Thyroid gland (tissue), 4 donors: ENCODE measurements at regions not wholly inside any gene's neighbourhood (a gene's known extent, or its start where the extent isn't known, plus 50 kb on each side); places are given as distances from the start of the nearest gene placed in this dataset.

Experiments used
- CTCF ChIP-seq, 6 experiments: fragments of 200-600 bp in 3 of 6; fragments of 450-650 bp in 3 of 6; sonication (generic) in 3 of 6; IDR thresholded peaks; one replicate each; pipeline ENCODE4 v1.5.1; 2016 to 2019; ENCODE audit warnings: antibody characterized with exemption in 6 of 6, mild to moderate bottlenecking in 2 of 6, inconsistent platforms in 1 of 6, moderate library complexity in 1 of 6
- POLR2A ChIP-seq, 2 donors: fragments of 450-650 bp; IDR thresholded peaks; one replicate each; pipeline ENCODE4 v1.6.1; 2017; ENCODE audit warnings: antibody characterized with exemption in 2 of 2, mild to moderate bottlenecking in 2 of 2, moderate library complexity in 1 of 2

GRCh38 chr1:213439703-213440102 lies 388.7 kb downstream of the RPS6KC1 start:
- TF ChIP-seq POLR2A (IDR thresholded peaks at IDR 0.05): no peak
- TF ChIP-seq CTCF (IDR thresholded peaks at IDR 0.05): no peak
